ENCODE measurements at regions not wholly inside any gene's neighbourhood (a gene's known extent, or its start where the extent isn't known, plus 50 kb on each side); places are given as distances from the start of the nearest gene placed in this dataset.

GRCh38 chr9:18071651-18072060, 402.3 kb upstream of the ADAMTSL1 start:
- no peak for DNase-seq (ENCODE audit: low read depth, low spot score)

- DNase-seq (ENCODE audit: low read depth, low spot score) = no peak
These were observed 401.0 kb upstream of the ADAMTSL1 start for GRCh38 chr9:18073002-18073401.

DNA sequence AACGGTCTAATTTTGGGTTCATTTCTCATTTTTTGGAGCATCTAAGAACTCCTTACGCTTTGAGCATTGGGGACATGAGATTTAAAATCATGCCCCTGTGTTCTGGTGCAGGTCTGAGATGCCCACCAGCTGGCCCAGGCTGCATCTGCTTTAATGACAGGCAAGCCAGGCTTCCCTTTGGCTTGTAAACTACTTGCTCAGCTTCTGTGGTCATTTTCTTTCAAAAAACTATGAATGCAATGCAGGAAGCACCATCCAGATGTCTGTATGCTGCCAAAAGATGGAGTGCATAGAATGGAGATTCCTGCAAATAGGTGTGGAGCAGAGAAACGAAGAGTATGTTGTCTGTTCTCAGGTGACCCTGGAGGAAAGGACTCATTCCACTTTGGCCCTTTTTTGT, 399.9 kb upstream of the ADAMTSL1 start:
- no peak for DNase-seq (ENCODE audit: low read depth, low spot score)

GRCh38 chr9:18075253-18075952, 398.6 kb upstream of the ADAMTSL1 start:
- no peak for DNase-seq (ENCODE audit: low read depth, low spot score)

GRCh38 chr9:18077941-18078678, 395.8 kb upstream of the ADAMTSL1 start:
- no peak for DNase-seq (ENCODE audit: low read depth, low spot score)

DNA sequence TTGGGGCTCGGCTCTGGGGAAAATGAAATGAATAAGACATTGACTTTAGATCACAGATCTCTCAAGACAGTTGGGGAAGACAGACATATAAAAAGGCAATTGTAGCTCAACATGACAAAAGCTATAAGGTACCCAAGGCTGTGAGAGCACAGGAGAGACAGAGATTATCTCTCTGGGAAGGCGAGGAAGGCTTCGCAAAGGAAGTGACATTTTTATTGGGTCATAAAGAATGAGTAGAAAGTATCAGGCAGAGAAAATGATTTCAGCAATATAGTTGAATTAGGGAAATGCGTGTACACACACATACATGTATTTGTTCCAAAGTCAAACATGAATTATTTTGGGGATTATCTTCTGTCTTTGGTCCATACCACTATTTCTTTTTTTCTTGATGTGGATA, 381.8 kb upstream of the ADAMTSL1 start:
- no peak for DNase-seq (ENCODE audit: low read depth, low spot score)

DNA sequence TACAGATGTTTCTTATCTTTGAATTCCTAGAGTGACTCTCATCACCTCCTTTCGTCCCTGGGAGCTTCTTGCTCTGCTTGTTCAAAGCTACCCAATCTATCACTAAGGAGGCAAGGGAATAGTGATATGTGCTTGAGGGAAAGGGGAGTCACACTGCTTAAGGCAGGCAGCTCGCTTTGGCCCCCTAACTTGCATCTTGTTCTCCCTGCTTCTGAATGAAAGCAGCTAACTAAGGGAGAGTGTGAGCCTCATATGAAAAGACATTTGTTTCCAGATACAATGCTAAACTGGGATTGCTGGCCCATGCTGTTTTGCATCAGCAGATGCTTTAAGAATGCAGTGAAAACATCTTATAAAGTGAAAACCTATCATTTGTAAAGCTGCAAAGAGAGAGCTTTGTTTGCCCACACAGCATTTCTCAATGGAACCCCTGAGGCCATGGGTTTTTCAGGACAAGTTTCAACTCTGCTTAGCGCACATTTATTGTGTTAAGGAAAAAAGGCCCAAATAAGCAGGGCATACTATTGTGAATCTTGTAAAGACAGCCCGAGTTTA, 367.9 kb upstream of the ADAMTSL1 start:
- DNase-seq (ENCODE audit: low read depth, low spot score) = no peak

- DNase-seq (ENCODE audit: low read depth, low spot score) = no peak
These were observed 364.3 kb upstream of the ADAMTSL1 start for GRCh38 chr9:18109675-18110074.

GRCh38 chr9:18111146-18111545, 362.8 kb upstream of the ADAMTSL1 start:
- DNase-seq (ENCODE audit: low read depth, low spot score) = no peak

DNA sequence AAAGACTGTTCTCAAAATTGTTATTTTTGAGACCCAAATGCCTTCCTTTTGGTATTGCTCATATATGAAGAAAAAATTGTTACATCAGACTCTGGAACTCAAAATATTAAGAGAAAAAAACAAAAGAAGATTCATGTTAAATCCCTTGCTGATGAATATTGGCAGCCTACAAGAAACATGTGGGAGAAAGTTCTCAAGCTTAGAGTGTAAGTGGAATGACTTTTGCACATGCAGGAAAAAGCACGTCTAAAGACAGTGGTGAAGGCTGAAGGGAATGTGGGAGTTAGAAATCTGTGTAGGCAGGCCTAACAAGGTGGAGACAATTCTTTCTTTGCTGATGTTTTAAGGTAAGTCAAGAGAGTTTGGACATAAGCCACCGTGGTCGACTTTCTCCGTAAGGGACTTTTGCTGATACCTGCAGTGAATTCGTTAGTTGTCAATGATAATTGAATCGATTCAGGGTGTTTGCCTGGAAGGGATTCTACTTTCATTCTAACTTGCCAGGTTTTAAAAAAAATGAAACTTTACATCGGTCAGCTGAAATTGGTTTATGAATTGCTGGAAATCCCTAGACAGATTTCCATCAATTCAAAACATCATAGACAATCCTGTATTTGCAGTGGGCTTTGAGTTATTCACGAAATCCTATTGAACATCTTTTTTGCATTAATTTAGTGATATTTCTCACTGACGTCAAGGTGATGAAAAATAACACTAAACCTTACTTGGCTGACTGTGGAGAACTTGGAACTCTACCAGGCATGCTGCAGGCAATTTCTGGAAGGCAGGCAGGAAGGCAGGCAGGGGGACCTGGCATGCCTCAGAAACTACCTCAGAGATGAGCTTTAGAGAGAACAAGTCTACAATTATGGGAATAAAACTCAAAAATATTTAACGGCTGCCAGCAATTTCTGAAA, 359.1 kb upstream of the ADAMTSL1 start:
- DNase-seq (ENCODE audit: low read depth, low spot score) = no peak

DNA sequence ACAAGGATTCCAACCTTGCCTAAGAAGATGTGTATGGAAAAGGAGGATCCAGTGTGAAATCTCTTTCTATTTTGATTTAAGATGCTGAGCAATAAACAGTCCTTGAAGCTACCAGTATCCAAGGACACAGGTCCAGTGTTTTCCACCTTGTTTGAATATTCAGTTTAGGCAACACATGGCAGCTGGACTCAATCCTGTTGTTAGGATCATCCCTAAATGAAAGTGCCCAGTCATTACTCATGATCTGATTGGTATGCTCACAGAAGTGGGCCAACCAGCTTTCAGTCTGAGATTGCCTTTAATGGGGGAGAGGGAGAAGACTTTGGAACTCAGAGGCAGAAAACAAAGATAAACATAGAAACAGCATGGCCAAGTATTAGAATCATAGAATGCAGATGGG, 355.7 kb upstream of the ADAMTSL1 start:
- no peak for DNase-seq (ENCODE audit: low read depth, low spot score)

- DNase-seq (ENCODE audit: low read depth, low spot score) = no peak
These were observed 351.8 kb upstream of the ADAMTSL1 start for GRCh38 chr9:18122171-18122570.

DNA sequence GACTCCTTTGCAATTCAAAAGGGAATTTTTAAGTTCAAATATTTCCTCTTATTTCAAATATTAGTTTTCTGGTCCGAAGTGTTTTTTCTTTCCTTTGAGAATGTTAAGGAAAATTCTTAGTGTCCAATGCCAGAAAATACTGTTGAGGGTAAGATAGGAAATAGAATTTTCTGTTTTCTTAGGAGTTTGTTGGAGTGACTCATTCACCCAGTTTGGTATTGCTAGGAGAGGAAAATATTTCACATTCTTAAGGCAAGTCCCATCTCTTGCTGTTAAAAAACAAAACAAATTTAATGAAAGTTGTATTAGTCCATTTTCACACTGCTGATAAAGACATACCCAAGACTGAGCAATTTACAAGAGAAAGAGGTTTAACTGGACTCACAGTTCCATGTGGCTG, 349.2 kb upstream of the ADAMTSL1 start:
- DNase-seq (ENCODE audit: low read depth, low spot score) = no peak

GRCh38 chr9:18126831-18127498, 347.0 kb upstream of the ADAMTSL1 start:
- DNase-seq (ENCODE audit: low read depth, low spot score) = no peak

- no peak for DNase-seq (ENCODE audit: low read depth, low spot score)
These were observed 346.5 kb upstream of the ADAMTSL1 start for GRCh38 chr9:18127499-18127875.

GRCh38 chr9:18129809-18130334, 344.1 kb upstream of the ADAMTSL1 start:
- no peak for DNase-seq (ENCODE audit: low read depth, low spot score)

GRCh38 chr9:18136354-18136994, 337.5 kb upstream of the ADAMTSL1 start:
- no peak for DNase-seq (ENCODE audit: low read depth, low spot score)

- DNase-seq (ENCODE audit: low read depth, low spot score) = no peak
These were observed 336.1 kb upstream of the ADAMTSL1 start for GRCh38 chr9:18137815-18138214.

GRCh38 chr9:18138656-18139055, 335.3 kb upstream of the ADAMTSL1 start:
- no peak for DNase-seq (ENCODE audit: low read depth, low spot score)

GRCh38 chr9:18141681-18142080, 332.3 kb upstream of the ADAMTSL1 start:
- no peak for DNase-seq (ENCODE audit: low read depth, low spot score)

Data from ELF-1 (cell line).